Neural progenitor cell (in vitro differentiated cells): ENCODE measurements at regions not wholly inside any gene's neighbourhood (a gene's known extent, or its start where the extent isn't known, plus 50 kb on each side); places are given as distances from the start of the nearest gene placed in this dataset.

Source experiments
- DNase-seq: peaks from one replicate; pipeline ENCODE4 v3.0.0-alpha.2; 2016; ENCODE audit warnings: low spot score
- H2AFZ ChIP-seq: fragments of 200-600 bp; sonication (generic); replicated peaks from 2 replicates; pipeline ENCODE4 v1.6.1; 2016; ENCODE audit warnings: antibody characterized with exemption
- H3F3A ChIP-seq: fragments of 200-600 bp; sonication (generic); 2 replicates; pipeline ENCODE4 v1.6.1; 2016; ENCODE audit warnings: antibody characterized with exemption, low read depth
- H3K27ac ChIP-seq: fragments of 200-600 bp; sonication (generic); 2 replicates; pipeline ENCODE4 v1.5.1; 2016; ENCODE audit warnings: mild to moderate bottlenecking
- H3K27me3 ChIP-seq: fragments of 200-600 bp; sonication (generic); 2 replicates; pipeline ENCODE4 v1.6.1; 2016; ENCODE audit warnings: mild to moderate bottlenecking, moderate library complexity
- H3K36me3 ChIP-seq: fragments of 200-600 bp; sonication (generic); 2 replicates; pipeline ENCODE4 v1.5.1; 2016
- H3K4me1 ChIP-seq: fragments of 200-600 bp; sonication (generic); 2 replicates; pipeline ENCODE4 v1.6.1; 2016; ENCODE audit warnings: mixed run types
- H3K4me2 ChIP-seq: fragments of 200-600 bp; sonication (generic); 2 replicates; pipeline ENCODE4 v1.6.1; 2016
- H3K4me3 ChIP-seq: fragments of 200-600 bp; sonication (generic); 2 replicates; pipeline ENCODE4 v1.5.1; 2016
- H3K79me2 ChIP-seq: fragments of 200-600 bp; sonication (generic); 2 replicates; pipeline ENCODE4 v1.6.1; 2016; ENCODE audit warnings: low read depth
- H3K9ac ChIP-seq: fragments of 200-600 bp; sonication (generic); 2 replicates; pipeline ENCODE4 v1.6.1; 2016
- H3K9me3 ChIP-seq: fragments of 200-600 bp; sonication (generic); 2 replicates; pipeline ENCODE4 v1.5.1; 2016; ENCODE audit warnings: low read depth
- H4K20me1 ChIP-seq: fragments of 200-600 bp; sonication (generic); 2 replicates; pipeline ENCODE4 v1.6.1; 2016; ENCODE audit warnings: low read depth
- H3K27ac Mint-ChIP-seq: 3 replicates; pipeline ENCODE4 v1.8.0; 2021; ENCODE audit warnings: mixed read lengths
- H3K27me3 Mint-ChIP-seq: 2 replicates; pipeline ENCODE4 v1.8.0; 2022; ENCODE audit warnings: low read depth, mild to moderate bottlenecking, inconsistent platforms, moderate library complexity, mixed read lengths; ENCODE audit not compliant: insufficient read depth
- H3K36me3 Mint-ChIP-seq: 3 replicates; pipeline ENCODE4 v1.8.0; 2021; ENCODE audit warnings: mixed read lengths
- H3K4me1 Mint-ChIP-seq: 3 replicates; pipeline ENCODE4 v1.8.0; 2021; ENCODE audit warnings: mixed read lengths
- H3K4me3 Mint-ChIP-seq: 3 replicates; pipeline ENCODE4 v1.8.0; 2021; ENCODE audit warnings: mild to moderate bottlenecking, moderate library complexity, mixed read lengths
- H3K9me3 Mint-ChIP-seq: 3 replicates; pipeline ENCODE4 v1.8.0; 2020; ENCODE audit warnings: mixed read lengths
- EZH2 ChIP-seq: fragments of 200-600 bp; sonication (generic); IDR thresholded peaks from 2 replicates; pipeline ENCODE4 v1.6.1; 2017; ENCODE audit warnings: antibody characterized with exemption, mild to moderate bottlenecking, moderate library complexity
- EZH2phosphoT487 ChIP-seq: fragments of 200-600 bp; sonication (generic); IDR thresholded peaks from 2 replicates; pipeline ENCODE4 v1.6.1; 2017; ENCODE audit warnings: antibody characterized with exemption
- TF ChIP-seq, protein P1 (sequence below): fragments of 200-600 bp; sonication (generic); IDR thresholded peaks from 2 replicates; pipeline ENCODE4 v1.5.1; 2017; ENCODE audit warnings: antibody characterized with exemption, mild to moderate bottlenecking

DNA sequence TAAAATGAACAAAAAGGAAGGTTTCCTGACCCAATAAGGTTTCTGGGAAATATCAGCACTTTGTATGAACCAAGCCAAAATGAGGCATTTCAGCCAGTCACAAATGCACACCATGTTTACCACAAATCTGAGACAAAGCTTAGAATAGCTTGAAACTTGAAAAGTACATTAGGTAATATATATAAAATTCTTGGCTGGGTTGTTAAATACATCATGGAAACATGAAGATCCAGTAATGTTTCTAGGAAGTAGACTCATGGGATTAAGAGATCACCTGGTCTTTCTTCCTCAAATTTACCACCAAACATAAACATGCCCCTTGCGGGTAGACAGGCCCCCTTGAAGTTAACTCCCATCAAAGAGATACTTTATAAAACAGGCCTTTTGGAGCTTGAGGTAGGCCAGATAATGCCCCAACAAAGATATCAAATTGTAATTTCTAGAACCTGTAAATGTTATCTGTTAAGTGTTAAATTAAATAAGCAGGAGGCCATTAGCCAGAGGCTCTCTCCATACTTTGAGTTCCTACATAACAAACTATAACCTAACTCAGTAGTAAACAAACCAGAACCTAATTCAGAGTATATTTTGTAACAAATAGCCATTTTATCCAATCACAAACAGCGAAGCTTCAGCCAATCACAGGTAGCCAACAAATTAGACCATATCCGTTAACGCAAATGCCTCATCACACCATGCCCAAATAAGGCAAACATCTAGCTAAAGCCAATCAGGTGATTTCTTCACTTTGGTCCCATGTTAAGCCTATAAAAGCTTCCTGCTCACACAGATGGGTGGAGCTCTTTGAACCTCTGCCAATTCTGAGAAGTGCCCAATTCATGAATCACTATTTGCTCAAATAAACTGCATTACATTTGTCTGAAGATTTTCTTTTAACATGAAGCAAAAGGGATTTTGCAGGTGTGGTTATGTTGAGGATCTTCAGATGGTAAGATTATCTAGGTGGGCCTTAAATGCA, 127.9 kb upstream of the TARS1 start:
- Histone ChIP-seq H3K4me3 (no peak overlapping the region), H3K9me3 (no peaks in the 10 kb centered on the region), H3K9ac (no peak overlapping the region), H4K20me1 (no peaks in the 10 kb centered on the region), H3K4me2 (no peak overlapping the region), H2AFZ (no peak overlapping the region), H3K27ac (no peak overlapping the region), H3K79me2 (no peaks in the 10 kb centered on the region), H3K36me3 (no peaks in the 10 kb centered on the region), H3F3A (no peaks in the 10 kb centered on the region), H3K27me3 (no peaks in the 10 kb centered on the region), H3K4me1 (no peaks in the 10 kb centered on the region)
- Mint-ChIP-seq H3K36me3 (no peaks in the 10 kb centered on the region), H3K4me1 (no peaks in the 10 kb centered on the region), H3K27me3 (peaks cover 4% of the 10 kb centered on the region), H3K27ac (no peak overlapping the region), H3K9me3 (no peaks in the 10 kb centered on the region), H3K4me3 (no peak overlapping the region)
- no peak for DNase-seq
- TF ChIP-seq EZH2: no peak
- TF ChIP-seq, protein P1, sequence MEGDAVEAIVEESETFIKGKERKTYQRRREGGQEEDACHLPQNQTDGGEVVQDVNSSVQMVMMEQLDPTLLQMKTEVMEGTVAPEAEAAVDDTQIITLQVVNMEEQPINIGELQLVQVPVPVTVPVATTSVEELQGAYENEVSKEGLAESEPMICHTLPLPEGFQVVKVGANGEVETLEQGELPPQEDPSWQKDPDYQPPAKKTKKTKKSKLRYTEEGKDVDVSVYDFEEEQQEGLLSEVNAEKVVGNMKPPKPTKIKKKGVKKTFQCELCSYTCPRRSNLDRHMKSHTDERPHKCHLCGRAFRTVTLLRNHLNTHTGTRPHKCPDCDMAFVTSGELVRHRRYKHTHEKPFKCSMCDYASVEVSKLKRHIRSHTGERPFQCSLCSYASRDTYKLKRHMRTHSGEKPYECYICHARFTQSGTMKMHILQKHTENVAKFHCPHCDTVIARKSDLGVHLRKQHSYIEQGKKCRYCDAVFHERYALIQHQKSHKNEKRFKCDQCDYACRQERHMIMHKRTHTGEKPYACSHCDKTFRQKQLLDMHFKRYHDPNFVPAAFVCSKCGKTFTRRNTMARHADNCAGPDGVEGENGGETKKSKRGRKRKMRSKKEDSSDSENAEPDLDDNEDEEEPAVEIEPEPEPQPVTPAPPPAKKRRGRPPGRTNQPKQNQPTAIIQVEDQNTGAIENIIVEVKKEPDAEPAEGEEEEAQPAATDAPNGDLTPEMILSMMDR: no peak
- no peak for TF ChIP-seq EZH2phosphoT487

DNA sequence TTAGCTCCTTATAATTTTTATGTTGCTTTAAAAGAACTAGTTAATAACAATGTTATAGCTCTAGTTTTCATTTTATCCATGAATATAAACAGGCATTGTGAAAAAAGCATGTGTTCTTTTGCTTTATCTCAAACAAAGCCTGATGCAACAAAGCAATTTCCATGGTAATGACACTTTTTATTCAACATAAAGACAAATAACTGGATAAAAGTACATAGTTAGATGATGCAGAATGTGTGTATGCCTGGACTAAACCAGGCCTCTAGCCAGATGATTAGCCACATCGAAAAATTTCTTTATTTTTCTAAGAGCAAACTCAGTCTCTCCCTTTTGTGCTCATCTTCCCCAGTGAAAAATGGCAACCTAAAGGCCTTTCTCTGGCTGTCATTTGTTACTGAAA, 125.6 kb upstream of the TARS1 start:
- peak overlapping the region; percentile 9 for H2AFZ ChIP-seq
- no peaks in the 10 kb centered on the region for H3K79me2 ChIP-seq
- H3K27ac ChIP-seq: no peak overlapping the region
- Mint-ChIP-seq H3K27ac (no peak overlapping the region), H3K9me3 (no peaks in the 10 kb centered on the region), H3K4me1 (no peaks in the 10 kb centered on the region), H3K36me3 (no peaks in the 10 kb centered on the region), H3K4me3 (no peak overlapping the region), H3K27me3 (peaks cover 4% of the 10 kb centered on the region)
- no peaks in the 10 kb centered on the region for H4K20me1 ChIP-seq
- no peaks in the 10 kb centered on the region for H3K9me3 ChIP-seq
- H3K36me3 ChIP-seq: no peaks in the 10 kb centered on the region
- no peaks in the 10 kb centered on the region for H3F3A ChIP-seq
- H3K9ac ChIP-seq: no peak overlapping the region
- DNase-seq: no peak
- H3K4me1 ChIP-seq: peaks cover 12% of the 10 kb centered on the region
- TF ChIP-seq EZH2phosphoT487 (no peak), EZH2 (no peak)
- TF ChIP-seq, protein P1: no peak
- no peaks in the 10 kb centered on the region for H3K27me3 ChIP-seq
- H3K4me2 ChIP-seq: no peak overlapping the region
- H3K4me3 ChIP-seq: no peak overlapping the region

DNA sequence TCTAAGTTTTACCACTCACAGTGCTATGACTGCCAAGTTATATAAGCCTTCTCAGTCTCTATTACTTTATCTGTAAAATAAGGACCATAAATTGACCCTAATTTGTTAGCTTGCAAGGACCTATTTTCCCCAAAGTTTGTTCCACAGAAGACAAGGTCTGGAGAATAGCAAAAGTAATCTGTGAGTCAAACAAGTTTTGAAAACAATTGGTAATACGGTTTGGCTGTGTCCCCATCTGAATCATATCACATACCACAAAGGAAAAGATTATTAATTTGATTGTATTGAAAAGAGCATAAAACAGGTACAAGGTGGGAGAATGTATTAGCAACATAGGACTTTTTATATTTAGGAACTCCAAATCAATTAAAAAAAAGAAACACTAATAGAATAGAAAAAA, 124.0 kb upstream of the TARS1 start:
- TF ChIP-seq, protein P1: no peak
- no peak for TF ChIP-seq EZH2
- no peak for TF ChIP-seq EZH2phosphoT487
- DNase-seq: no peak
- no peaks in the 10 kb centered on the region for H3K4me1 Mint-ChIP-seq
- Histone ChIP-seq H3K9me3 (no peaks in the 10 kb centered on the region), H3F3A (no peaks in the 10 kb centered on the region), H4K20me1 (no peaks in the 10 kb centered on the region), H3K9ac (no peak overlapping the region), H3K27ac (no peak overlapping the region), H3K4me3 (no peak overlapping the region), H3K79me2 (no peaks in the 10 kb centered on the region), H3K36me3 (no peaks in the 10 kb centered on the region), H3K4me2 (no peak overlapping the region), H3K4me1 (peaks cover 12% of the 10 kb centered on the region), H2AFZ (no peak overlapping the region), H3K27me3 (no peaks in the 10 kb centered on the region)
- H3K9me3 Mint-ChIP-seq: no peaks in the 10 kb centered on the region
- no peak overlapping the region for H3K4me3 Mint-ChIP-seq
- no peaks in the 10 kb centered on the region for H3K36me3 Mint-ChIP-seq
- H3K27me3 Mint-ChIP-seq: no peaks in the 10 kb centered on the region
- H3K27ac Mint-ChIP-seq: no peak overlapping the region
